HG02588 (cell line): ENCODE measurements at regions not wholly inside any gene's neighbourhood (a gene's known extent, or its start where the extent isn't known, plus 50 kb on each side); places are given as distances from the start of the nearest gene placed in this dataset.

ENCODE experiments used
- ATAC-seq: cut with Tn5 transposase; IDR thresholded peaks from one replicate; pipeline ENCODE4 v1.9.1; 2021; ENCODE audit warnings: mild to moderate bottlenecking, moderate library complexity; ENCODE audit not compliant: unreplicated experiment

GRCh38 chr12:34289431-34290380 lies 267.4 kb downstream of the ALG10 start:
- no peak for ATAC-seq

GRCh38 chr12:34290381-34290995 lies 268.2 kb downstream of the ALG10 start:
- no peak for ATAC-seq

GRCh38 chr12:34291001-34291400 lies 268.7 kb downstream of the ALG10 start:
- no peak for ATAC-seq

GRCh38 chr12:34291426-34291901 lies 269.2 kb downstream of the ALG10 start:
- ATAC-seq = no peak

- ATAC-seq = no peak
Measured at GRCh38 chr12:34292736-34293625, 270.7 kb downstream of the ALG10 start.

- ATAC-seq = no peak
Measured at GRCh38 chr12:34294137-34294536, 271.8 kb downstream of the ALG10 start.

GRCh38 chr12:34294671-34295365 lies 272.5 kb downstream of the ALG10 start:
- no peak for ATAC-seq

- no peak for ATAC-seq
Measured at GRCh38 chr12:34295366-34296142, 273.3 kb downstream of the ALG10 start.

GRCh38 chr12:34296143-34297041 lies 274.1 kb downstream of the ALG10 start:
- no peak for ATAC-seq

- ATAC-seq = no peak
Measured at GRCh38 chr12:34297126-34297789, 275.0 kb downstream of the ALG10 start.

GRCh38 chr12:34297790-34298164 lies 275.5 kb downstream of the ALG10 start:
- no peak for ATAC-seq

GRCh38 chr12:34298176-34298970 lies 276.1 kb downstream of the ALG10 start:
- ATAC-seq = no peak

GRCh38 chr12:34298971-34299801 lies 276.9 kb downstream of the ALG10 start:
- ATAC-seq = no peak

- no peak for ATAC-seq
Measured at GRCh38 chr12:34299802-34300193, 277.5 kb downstream of the ALG10 start.

- no peak for ATAC-seq
Measured at GRCh38 chr12:34300376-34301250, 278.3 kb downstream of the ALG10 start.
